Esophagus (tissue), 2 donors: ENCODE measurements at regions not wholly inside any gene's neighbourhood (a gene's known extent, or its start where the extent isn't known, plus 50 kb on each side); places are given as distances from the start of the nearest gene placed in this dataset.

Source experiments
- H3K27ac ChIP-seq, 2 donors: one replicate each; pipeline ENCODE4 v1.5.1; 2013; ENCODE audit warnings: low read depth in 2 of 2, mild to moderate bottlenecking in 2 of 2, inconsistent platforms in 1 of 2, low read length in 1 of 2, moderate library complexity in 1 of 2
- H3K27me3 ChIP-seq, 2 donors: one replicate each; pipeline ENCODE4 v1.6.1; 2013; ENCODE audit warnings: low read length in 2 of 2, control low read depth in 1 of 2, mild to moderate bottlenecking in 1 of 2; ENCODE audit not compliant: insufficient read depth in 2 of 2, control insufficient read depth in 1 of 2
- H3K36me3 ChIP-seq, 2 donors: one replicate each; pipeline ENCODE4 v1.6.1; 2013; ENCODE audit warnings: low read length in 1 of 2; ENCODE audit not compliant: control insufficient read depth in 2 of 2, insufficient read depth in 2 of 2
- H3K4me1 ChIP-seq, 2 donors: one replicate each; pipeline ENCODE4 v1.6.1; 2013; ENCODE audit warnings: low read length in 1 of 2; ENCODE audit not compliant: control insufficient read depth in 2 of 2, insufficient read depth in 2 of 2
- H3K4me3 ChIP-seq, 2 donors: one replicate each; pipeline ENCODE4 v1.5.1; 2013; ENCODE audit warnings: low read length in 2 of 2, mild to moderate bottlenecking in 2 of 2, low read depth in 1 of 2, moderate library complexity in 1 of 2
- H3K9me3 ChIP-seq, 2 donors: one replicate each; pipeline ENCODE4 v1.6.1; 2013; ENCODE audit warnings: mild to moderate bottlenecking in 2 of 2, low read depth in 1 of 2, low read length in 1 of 2, moderate library complexity in 1 of 2; ENCODE audit not compliant: control insufficient read depth in 2 of 2, insufficient read depth in 1 of 2
- WGBS, 2 donors: extraction: QIAGEN DNeasy Blood & Tissue Kit; methylation state at CpG; one replicate each; pipeline ENCODE4 v1.1.7; 2013; 5-methylcytosine and 5-hydroxymethylcytosine counted together
- donor health status: healthy with polysubstance abuse.
- donor health status: Bipolar disorder and iron deficiency.

DNA sequence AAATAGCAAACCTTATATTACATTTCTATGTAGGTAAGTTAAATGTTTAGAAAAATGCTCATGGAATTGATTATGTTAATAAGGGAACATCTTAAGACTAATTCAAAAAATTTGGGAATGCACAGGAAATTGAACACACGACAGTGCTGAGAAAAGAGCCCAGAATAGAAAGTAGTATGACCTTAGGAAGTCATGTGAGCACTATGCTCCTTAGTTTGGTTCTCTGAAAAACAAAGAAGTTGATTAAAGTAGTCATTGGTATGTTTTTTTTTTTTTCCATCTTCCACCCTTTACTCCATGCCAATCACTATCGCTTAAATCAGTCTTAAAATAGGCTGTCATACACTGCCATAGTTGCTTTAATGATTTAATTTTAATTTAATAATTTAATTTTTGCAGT is 242.9 kb downstream of the ANKRD7 start:
- Histone ChIP-seq H3K27me3 (no peaks in the 10 kb centered on the region), H3K4me3 (no peak overlapping the region), H3K4me1 (no peaks in the 10 kb centered on the region), H3K9me3 (no peaks in the 10 kb centered on the region), H3K27ac (no peak overlapping the region), H3K36me3 (no peaks in the 10 kb centered on the region)
- 41 to 43% methylated on average over 2 of the region's 2 CpGs for WGBS, 2 donors

DNA sequence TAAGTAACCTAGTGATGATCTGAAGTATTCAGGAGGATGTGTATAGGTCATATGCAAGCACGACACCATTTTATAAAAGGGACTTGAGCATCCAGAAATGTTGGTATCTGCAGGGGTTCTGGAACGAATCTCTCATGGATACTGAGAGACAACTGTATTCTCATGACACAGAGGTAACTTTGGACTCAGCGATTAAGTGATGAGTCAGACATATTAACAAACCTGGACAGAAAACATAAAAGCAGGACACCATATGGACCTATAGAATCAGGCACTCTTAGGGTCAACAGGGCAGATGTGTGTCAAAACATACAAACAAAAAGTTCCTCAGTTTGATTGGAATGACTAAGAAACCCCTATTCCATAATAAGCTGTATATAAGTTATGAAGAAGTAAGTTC is 248.1 kb downstream of the ANKRD7 start:
- 84 to 85% methylated on average over 3 of the region's 3 CpGs for WGBS, 2 donors
- Histone ChIP-seq H3K27me3 (no peaks in the 10 kb centered on the region), H3K27ac (no peak overlapping the region), H3K9me3 (no peaks in the 10 kb centered on the region), H3K4me3 (no peak overlapping the region), H3K36me3 (no peaks in the 10 kb centered on the region), H3K4me1 (no peaks in the 10 kb centered on the region)

DNA sequence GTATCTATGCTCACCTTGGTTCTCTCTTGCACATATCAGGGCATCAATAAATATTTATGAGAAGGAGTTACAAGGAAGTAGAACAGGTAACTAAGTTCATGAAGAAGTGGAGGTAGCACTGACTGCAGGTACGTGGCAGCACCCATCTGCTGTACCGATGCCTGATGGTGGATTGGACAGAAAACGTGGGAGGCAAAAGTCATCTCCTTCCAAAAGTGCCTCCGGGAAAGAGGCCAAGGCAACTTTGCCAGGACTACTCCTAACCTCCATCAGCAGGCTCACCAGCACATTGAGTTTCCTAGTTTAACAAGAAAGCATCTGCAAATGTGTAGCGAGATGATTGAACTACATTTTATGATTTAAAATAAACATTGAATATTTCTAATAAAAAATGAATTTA is 248.8 kb downstream of the ANKRD7 start:
- no peaks in the 10 kb centered on the region for H3K9me3 ChIP-seq
- no peak overlapping the region for H3K27ac ChIP-seq
- WGBS, 2 donors: 68 to 70% methylated on average over 5 of the region's 5 CpGs
- H3K27me3 ChIP-seq: no peaks in the 10 kb centered on the region
- H3K36me3 ChIP-seq: no peaks in the 10 kb centered on the region
- H3K4me3 ChIP-seq: no peak overlapping the region
- H3K4me1 ChIP-seq: no peaks in the 10 kb centered on the region

DNA sequence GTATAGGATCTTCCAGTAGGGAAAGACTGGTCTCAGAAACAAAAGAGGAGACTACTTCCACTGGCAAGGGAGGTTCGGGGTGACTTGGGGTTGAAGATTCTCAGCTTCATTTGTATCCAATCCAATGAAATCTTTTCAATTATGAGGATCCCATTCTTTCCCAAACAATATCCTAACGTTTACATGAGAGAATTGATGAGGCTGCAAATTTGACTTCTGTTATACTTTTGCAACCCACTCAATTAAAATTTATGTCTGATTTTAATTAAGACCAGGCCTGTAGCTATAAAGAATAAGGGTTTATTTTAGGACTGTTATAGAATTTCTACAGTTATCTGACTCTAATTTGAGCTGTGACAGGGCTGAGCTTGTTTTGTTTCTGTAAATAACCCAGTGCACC is 251.5 kb downstream of the ANKRD7 start:
- 59 to 74% methylated on average over 2 of the region's 2 CpGs for whole genome bisulfite sequencing, 2 donors
- H3K27ac ChIP-seq: no peak overlapping the region
- no peaks in the 10 kb centered on the region for H3K36me3 ChIP-seq
- no peak overlapping the region for H3K4me3 ChIP-seq
- no peaks in the 10 kb centered on the region for H3K9me3 ChIP-seq
- H3K27me3 ChIP-seq: no peaks in the 10 kb centered on the region
- H3K4me1 ChIP-seq: no peaks in the 10 kb centered on the region

DNA sequence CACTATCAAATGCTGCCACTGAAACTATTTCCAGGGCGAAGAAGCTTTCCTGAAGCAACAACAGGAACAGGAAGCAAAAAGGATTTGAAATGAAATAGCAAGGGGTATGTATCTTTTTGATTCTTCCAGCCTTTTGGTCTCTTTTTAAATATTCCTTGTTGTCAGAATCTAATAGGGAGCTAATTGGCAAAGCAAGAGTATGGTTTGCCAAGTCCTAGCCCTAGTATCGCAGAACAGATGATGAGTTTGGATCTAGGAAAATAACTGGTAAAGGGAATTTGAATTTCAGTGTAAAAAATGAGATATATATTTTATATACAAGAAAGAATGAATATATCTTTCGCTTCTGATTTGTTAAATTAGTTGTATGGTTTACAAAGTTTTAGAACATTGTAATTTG is 252.5 kb downstream of the ANKRD7 start:
- Histone ChIP-seq H3K4me1 (no peaks in the 10 kb centered on the region), H3K27me3 (no peaks in the 10 kb centered on the region), H3K27ac (no peak overlapping the region), H3K4me3 (no peak overlapping the region), H3K36me3 (no peaks in the 10 kb centered on the region), H3K9me3 (no peaks in the 10 kb centered on the region)
- 78 to 81% methylated on average over 3 of the region's 3 CpGs for WGBS, 2 donors

DNA sequence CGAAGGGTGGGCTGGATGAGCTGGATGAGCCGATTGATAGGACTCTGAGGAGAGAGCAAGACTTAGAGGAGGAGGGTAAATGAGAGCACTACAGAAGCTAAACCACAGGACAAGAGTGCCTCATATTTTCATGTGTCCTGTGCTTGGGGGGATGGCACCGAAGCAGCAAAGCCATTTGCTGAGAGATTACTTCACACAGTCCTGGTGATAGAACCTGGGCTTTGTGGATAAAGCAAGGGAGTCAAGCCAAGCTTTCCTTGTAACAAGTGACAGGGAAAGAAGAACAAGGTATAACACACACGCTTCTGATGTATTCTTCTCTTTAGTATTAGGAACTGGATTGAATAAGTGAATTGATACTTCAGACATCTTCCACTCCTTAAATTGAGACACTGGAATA is 253.7 kb downstream of the ANKRD7 start:
- 86 to 88% methylated on average over 4 of the region's 4 CpGs for WGBS, 2 donors
- no peaks in the 10 kb centered on the region for H3K36me3 ChIP-seq

DNA sequence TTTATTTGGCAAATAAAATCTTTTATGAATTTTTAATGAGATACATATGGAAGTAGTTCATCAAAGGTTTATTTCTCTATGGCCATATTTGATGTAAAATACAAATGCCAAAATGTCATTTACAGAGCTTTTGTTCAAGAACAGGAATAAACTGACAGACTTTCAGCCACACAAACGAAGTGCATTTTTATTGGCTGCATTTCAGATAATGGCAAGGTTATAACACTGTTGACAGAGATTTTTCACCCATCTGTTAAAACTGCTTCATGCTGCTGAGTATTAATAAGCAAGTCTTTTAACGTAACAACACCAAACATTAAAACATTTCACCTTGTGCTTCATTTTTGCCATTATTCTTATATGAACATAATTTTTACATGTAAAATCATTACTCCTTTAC is 254.4 kb downstream of the ANKRD7 start:
- no peak overlapping the region for H3K27ac ChIP-seq
- WGBS, 2 donors: 51 to 52% methylated on average over 2 of the region's 2 CpGs
- H3K4me3 ChIP-seq: no peak overlapping the region
- H3K4me1 ChIP-seq: no peaks in the 10 kb centered on the region
- no peaks in the 10 kb centered on the region for H3K27me3 ChIP-seq
- no peaks in the 10 kb centered on the region for H3K9me3 ChIP-seq
- no peaks in the 10 kb centered on the region for H3K36me3 ChIP-seq

More for the DNA sequence above, 253.7 kb downstream of the ANKRD7 start:
- Histone ChIP-seq H3K9me3 (no peaks in the 10 kb centered on the region), H3K27me3 (no peaks in the 10 kb centered on the region), H3K4me3 (no peak overlapping the region), H3K4me1 (no peaks in the 10 kb centered on the region), H3K27ac (no peak overlapping the region)

DNA sequence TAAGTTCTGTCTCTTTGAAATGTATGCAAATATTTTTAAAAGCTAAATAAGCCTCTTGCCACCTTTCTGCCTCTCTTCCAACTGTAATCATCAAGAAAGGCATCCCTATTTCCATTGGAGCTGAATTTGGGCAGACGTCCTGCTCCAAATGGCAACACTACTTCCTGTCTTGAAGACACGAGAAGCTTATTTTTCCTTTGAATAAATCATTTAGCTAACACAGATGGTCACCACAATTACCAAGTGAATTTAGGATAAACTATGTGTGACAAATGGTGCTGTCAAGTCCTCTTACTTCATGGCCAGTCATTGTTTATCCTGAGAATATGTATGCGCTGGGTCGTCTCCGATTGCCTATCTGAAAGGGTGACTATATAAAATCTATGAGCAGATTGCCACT is 268.0 kb downstream of the ANKRD7 start:
- Histone ChIP-seq H3K4me3 (no peak overlapping the region), H3K36me3 (no peaks in the 10 kb centered on the region), H3K4me1 (no peaks in the 10 kb centered on the region), H3K9me3 (no peaks in the 10 kb centered on the region), H3K27me3 (no peaks in the 10 kb centered on the region), H3K27ac (no peak overlapping the region)
- 52 to 55% methylated on average over 5 of the region's 5 CpGs for whole genome bisulfite sequencing, 2 donors

DNA sequence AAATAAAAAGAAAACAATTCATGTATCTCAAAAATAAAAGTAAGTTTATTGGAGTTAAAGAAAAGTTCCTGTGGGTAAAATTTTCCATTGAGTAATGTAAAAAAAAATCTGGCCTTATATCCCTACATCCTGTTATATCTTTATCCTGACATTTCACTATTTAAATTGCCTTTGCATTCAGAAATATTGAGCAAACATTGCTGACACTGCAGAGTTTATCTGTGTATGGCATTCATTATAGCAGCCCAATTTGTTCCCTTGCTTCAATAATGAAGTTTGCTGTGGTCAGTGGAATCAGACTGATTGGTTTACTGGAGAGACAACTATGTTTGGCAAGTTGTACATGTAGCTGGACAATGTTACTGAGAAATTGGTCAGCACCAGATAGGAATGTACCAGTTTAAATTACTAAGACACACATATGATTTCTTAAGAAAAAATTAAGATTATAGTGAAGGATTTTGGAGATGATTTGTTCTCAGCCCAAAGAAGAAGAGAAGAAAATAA is 271.7 kb downstream of the ANKRD7 start:
- H3K27me3 ChIP-seq: no peaks in the 10 kb centered on the region
- no peaks in the 10 kb centered on the region for H3K36me3 ChIP-seq
- no peak overlapping the region for H3K27ac ChIP-seq
- no peak overlapping the region for H3K4me3 ChIP-seq
- H3K4me1 ChIP-seq: no peaks in the 10 kb centered on the region
- no peaks in the 10 kb centered on the region for H3K9me3 ChIP-seq

DNA sequence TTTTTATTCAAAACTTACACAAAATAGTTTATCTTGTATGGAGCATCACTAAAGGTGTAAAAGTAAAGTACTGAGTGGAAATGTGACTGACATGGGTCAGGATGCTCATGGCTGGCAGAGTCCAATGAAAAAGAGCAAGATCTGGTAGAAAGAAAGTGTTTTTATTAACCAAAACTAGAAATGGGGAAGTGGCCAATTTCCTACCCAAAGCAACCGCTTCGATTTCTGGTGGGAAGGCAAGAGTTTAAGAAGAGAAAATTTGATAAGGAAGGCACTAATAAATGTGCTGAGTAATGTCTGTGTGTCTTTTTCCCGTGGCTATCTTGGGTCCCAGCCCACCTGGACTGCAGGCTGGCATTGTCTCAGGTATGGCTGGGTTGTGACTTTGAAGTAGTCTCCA is 277.7 kb downstream of the ANKRD7 start:
- no peaks in the 10 kb centered on the region for H3K4me1 ChIP-seq
- H3K9me3 ChIP-seq: no peaks in the 10 kb centered on the region
- no peaks in the 10 kb centered on the region for H3K36me3 ChIP-seq
- H3K4me3 ChIP-seq: no peak overlapping the region
- 51 to 55% methylated on average over 3 of the region's 3 CpGs for WGBS, 2 donors
- no peaks in the 10 kb centered on the region for H3K27me3 ChIP-seq
- no peak overlapping the region for H3K27ac ChIP-seq
